HEK293 (cell line): ENCODE measurements at regions not wholly inside any gene's neighbourhood (a gene's known extent, or its start where the extent isn't known, plus 50 kb on each side); places are given as distances from the start of the nearest gene placed in this dataset.

Source experiments
- CTCF ChIP-seq: fragments of 450-650 bp; formaldehyde crosslinking; IDR thresholded peaks from 2 replicates; pipeline ENCODE4 v1.5.1; 2016; ENCODE audit warnings: missing biosample characterization, missing genetic modification characterization
- HOXA7 ChIP-seq: sonication (generic); formaldehyde crosslinking; IDR thresholded peaks from 2 replicates; pipeline ENCODE4 v1.8.1; 2022; ENCODE audit warnings: missing genetic modification reagents, borderline replicate concordance
- MZF1 ChIP-seq: fragments of 450-650 bp; formaldehyde crosslinking; IDR thresholded peaks from 2 replicates; pipeline ENCODE4 v1.5.1; 2017; ENCODE audit warnings: missing biosample characterization, missing genetic modification characterization, borderline replicate concordance
- PRDM10 ChIP-seq: fragments of 450-650 bp; formaldehyde crosslinking; IDR thresholded peaks from 2 replicates; pipeline ENCODE4 v1.5.1; 2016; ENCODE audit warnings: missing biosample characterization, missing genetic modification characterization
- ZNF23 ChIP-seq: fragments of 450-650 bp; formaldehyde crosslinking; IDR thresholded peaks from 2 replicates; pipeline ENCODE4 v1.5.1; 2016; ENCODE audit warnings: missing biosample characterization, missing genetic modification characterization, borderline replicate concordance
- ZNF311 ChIP-seq: fragments of 450-650 bp; formaldehyde crosslinking; IDR thresholded peaks from 2 replicates; pipeline ENCODE4 v1.5.1; 2017; ENCODE audit warnings: missing biosample characterization, missing genetic modification characterization, borderline replicate concordance
- ZNF423 ChIP-seq: fragments of 450-650 bp; formaldehyde crosslinking; IDR thresholded peaks from 2 replicates; pipeline ENCODE4 v1.5.1; 2016; ENCODE audit warnings: missing biosample characterization, missing genetic modification characterization
- ZNF501 ChIP-seq: fragments of 450-650 bp; formaldehyde crosslinking; IDR thresholded peaks from 2 replicates; pipeline ENCODE4 v1.5.1; 2016; ENCODE audit warnings: missing biosample characterization, missing genetic modification characterization
- ZNF629 ChIP-seq: fragments of 450-650 bp; formaldehyde crosslinking; IDR thresholded peaks from 2 replicates; pipeline ENCODE4 v1.5.1; 2017; ENCODE audit warnings: missing biosample characterization, missing genetic modification characterization

- no peak for TF ChIP-seq ZNF423 (tag by site-specific recombination)
- no peak for TF ChIP-seq HOXA7
- no peak for TF ChIP-seq CTCF (tag by site-specific recombination)
- no peak for TF ChIP-seq PRDM10 (tag by site-specific recombination)
- TF ChIP-seq ZNF311 = no peak
- no peak for TF ChIP-seq ZNF501 (tag by site-specific recombination)
- no peak for TF ChIP-seq MZF1
- no peak for TF ChIP-seq ZNF629 (tag by site-specific recombination)
- no peak for TF ChIP-seq ZNF23 (tag by site-specific recombination)
Measured at GRCh38 chr4:112752510-112752909, 115.6 kb downstream of the LARP7 start.
